ENCODE measurements at regions not wholly inside any gene's neighbourhood (a gene's known extent, or its start where the extent isn't known, plus 50 kb on each side); places are given as distances from the start of the nearest gene placed in this dataset.

GRCh38 chr6:128574402-128574801, 54.0 kb upstream of the PTPRK start:
- H3K4me1 ChIP-seq: peaks cover 13% of the 10 kb centered on the region
- H3K27me3 ChIP-seq: no peaks in the 10 kb centered on the region
- intact Hi-C loops (cut with DNase I): no loop called here
- DNase-seq (ENCODE audit: extremely low spot score in 2 of 2): no peak
- no peaks in the 10 kb centered on the region for H3K36me3 ChIP-seq
- H3K4me3 ChIP-seq: no peak overlapping the region
- no peak overlapping the region for H3K27ac ChIP-seq
- H3K9me3 ChIP-seq: no peaks in the 10 kb centered on the region
- TF ChIP-seq CTCF (IDR thresholded peaks at IDR 0.05) (no peak), POLR2A (IDR thresholded peaks at IDR 0.05) (no peak), POLR2AphosphoS5 (IDR thresholded peaks at IDR 0.05; ENCODE audit: insufficient read depth in 1 of 2, low read depth in 1 of 2) (no peak)

GRCh38 chr6:128573036-128573435, 52.6 kb upstream of the PTPRK start:
- no peaks in the 10 kb centered on the region for H3K9me3 ChIP-seq
- no peaks in the 10 kb centered on the region for H3K36me3 ChIP-seq
- H3K27me3 ChIP-seq: no peaks in the 10 kb centered on the region
- peaks cover 13% of the 10 kb centered on the region for H3K4me1 ChIP-seq
- TF ChIP-seq CTCF (IDR thresholded peaks at IDR 0.05) (no peak), POLR2AphosphoS5 (IDR thresholded peaks at IDR 0.05; ENCODE audit: insufficient read depth in 1 of 2, low read depth in 1 of 2) (no peak), POLR2A (IDR thresholded peaks at IDR 0.05) (no peak)
- no peak for DNase-seq (ENCODE audit: extremely low spot score in 2 of 2)
- no peak overlapping the region for H3K27ac ChIP-seq
- intact Hi-C loops (cut with DNase I): no loop called here
- no peak overlapping the region for H3K4me3 ChIP-seq

GRCh38 chr6:128572294-128572693, 51.9 kb upstream of the PTPRK start:
- no peaks in the 10 kb centered on the region for H3K9me3 ChIP-seq
- no peak for DNase-seq (ENCODE audit: extremely low spot score in 2 of 2)
- TF ChIP-seq POLR2AphosphoS5 (IDR thresholded peaks at IDR 0.05; ENCODE audit: insufficient read depth in 1 of 2, low read depth in 1 of 2): no peak
- no peak for TF ChIP-seq CTCF (IDR thresholded peaks at IDR 0.05)
- no peak for TF ChIP-seq POLR2A (IDR thresholded peaks at IDR 0.05)
- H3K27ac ChIP-seq: no peak overlapping the region
- peaks cover 13% of the 10 kb centered on the region for H3K4me1 ChIP-seq
- intact Hi-C loops (cut with DNase I): no loop called here
- H3K36me3 ChIP-seq: no peaks in the 10 kb centered on the region
- H3K4me3 ChIP-seq: no peak overlapping the region
- no peaks in the 10 kb centered on the region for H3K27me3 ChIP-seq

- Histone ChIP-seq H3K9me3 (no peaks in the 10 kb centered on the region), H3K36me3 (no peaks in the 10 kb centered on the region), H3K4me3 (no peak overlapping the region), H3K4me1 (peaks cover 13% of the 10 kb centered on the region), H3K27me3 (no peaks in the 10 kb centered on the region), H3K27ac (no peak overlapping the region)
- intact Hi-C loops (cut with DNase I): no loop called here
- no peak for DNase-seq (ENCODE audit: extremely low spot score in 2 of 2)
- TF ChIP-seq POLR2AphosphoS5 (IDR thresholded peaks at IDR 0.05; ENCODE audit: insufficient read depth in 1 of 2, low read depth in 1 of 2): no peak
- TF ChIP-seq POLR2A (IDR thresholded peaks at IDR 0.05): no peak
- no peak for TF ChIP-seq CTCF (IDR thresholded peaks at IDR 0.05)
These were observed 50.3 kb upstream of the PTPRK start for GRCh38 chr6:128570680-128571063.

GRCh38 chr6:128569732-128570679, 49.6 kb upstream of the PTPRK start:
- no peaks in the 10 kb centered on the region for H3K9me3 ChIP-seq
- no peak overlapping the region for H3K27ac ChIP-seq
- DNase-seq (ENCODE audit: extremely low spot score in 2 of 2): no peak
- H3K27me3 ChIP-seq: no peaks in the 10 kb centered on the region
- TF ChIP-seq POLR2AphosphoS5 (IDR thresholded peaks at IDR 0.05; ENCODE audit: insufficient read depth in 1 of 2, low read depth in 1 of 2) (peak in 1 of 2 donors; percentile 67), CTCF (IDR thresholded peaks at IDR 0.05) (no peak), POLR2A (IDR thresholded peaks at IDR 0.05) (no peak)
- intact Hi-C loops (cut with DNase I): no loop called here
- H3K36me3 ChIP-seq: no peaks in the 10 kb centered on the region
- H3K4me1 ChIP-seq: peaks cover 13% of the 10 kb centered on the region
- no peak overlapping the region for H3K4me3 ChIP-seq

Measured in vagina (tissue), 2 donors.